ENCODE measurements at regions not wholly inside any gene's neighbourhood (a gene's known extent, or its start where the extent isn't known, plus 50 kb on each side); places are given as distances from the start of the nearest gene placed in this dataset.

- in situ Hi-C loops (cut with MboI; ENCODE audit: low sequenced_read_pairs) = no loop called here
These were observed 710.4 kb downstream of the EFNB2 start for GRCh38 chr13:105825071-105825470.

- in situ Hi-C loops (cut with MboI; ENCODE audit: low sequenced_read_pairs) = no loop called here
These were observed 714.1 kb downstream of the EFNB2 start for GRCh38 chr13:105821337-105821736.

- in situ Hi-C loops (cut with MboI; ENCODE audit: low sequenced_read_pairs) = no loop called here
These were observed 715.0 kb downstream of the EFNB2 start for GRCh38 chr13:105820415-105820814.

GRCh38 chr13:105817498-105817897, 718.0 kb downstream of the EFNB2 start:
- in situ Hi-C loops (cut with MboI; ENCODE audit: low sequenced_read_pairs) = no loop called here

GRCh38 chr13:105816994-105817393, 718.5 kb downstream of the EFNB2 start:
- in situ Hi-C loops (cut with MboI; ENCODE audit: low sequenced_read_pairs) = no loop called here

- in situ Hi-C loops (cut with MboI; ENCODE audit: low sequenced_read_pairs) = no loop called here
These were observed 720.6 kb downstream of the EFNB2 start for GRCh38 chr13:105814902-105815250.

GRCh38 chr13:105814219-105814901, 721.1 kb downstream of the EFNB2 start:
- in situ Hi-C loops (cut with MboI; ENCODE audit: low sequenced_read_pairs) = no loop called here

- in situ Hi-C loops (cut with MboI; ENCODE audit: low sequenced_read_pairs) = no loop called here
These were observed 728.9 kb downstream of the EFNB2 start for GRCh38 chr13:105806628-105806920.

GRCh38 chr13:105805892-105806627, 729.4 kb downstream of the EFNB2 start:
- in situ Hi-C loops (cut with MboI; ENCODE audit: low sequenced_read_pairs) = no loop called here

- in situ Hi-C loops (cut with MboI; ENCODE audit: low sequenced_read_pairs) = no loop called here
These were observed 730.8 kb downstream of the EFNB2 start for GRCh38 chr13:105804561-105805190.

GRCh38 chr13:105799155-105799554, 736.3 kb downstream of the EFNB2 start:
- in situ Hi-C loops (cut with MboI; ENCODE audit: low sequenced_read_pairs) = no loop called here

- in situ Hi-C loops (cut with MboI; ENCODE audit: low sequenced_read_pairs) = no loop called here
These were observed 736.9 kb downstream of the EFNB2 start for GRCh38 chr13:105798541-105798940.

- in situ Hi-C loops (cut with MboI; ENCODE audit: low sequenced_read_pairs) = no loop called here
These were observed 739.4 kb downstream of the EFNB2 start for GRCh38 chr13:105796081-105796480.

- in situ Hi-C loops (cut with MboI; ENCODE audit: low sequenced_read_pairs) = no loop called here
These were observed 744.5 kb downstream of the EFNB2 start for GRCh38 chr13:105790923-105791322.

GRCh38 chr13:105788530-105788929, 746.9 kb downstream of the EFNB2 start:
- in situ Hi-C loops (cut with MboI; ENCODE audit: low sequenced_read_pairs) = no loop called here

- in situ Hi-C loops (cut with MboI; ENCODE audit: low sequenced_read_pairs) = no loop called here
These were observed 747.8 kb downstream of the EFNB2 start for GRCh38 chr13:105787632-105788031.

- in situ Hi-C loops (cut with MboI; ENCODE audit: low sequenced_read_pairs) = no loop called here
These were observed 750.0 kb downstream of the EFNB2 start for GRCh38 chr13:105785436-105785835.

GRCh38 chr13:105783261-105783660, 752.2 kb downstream of the EFNB2 start:
- in situ Hi-C loops (cut with MboI; ENCODE audit: low sequenced_read_pairs) = no loop called here

GRCh38 chr13:105778196-105778595, 757.3 kb downstream of the EFNB2 start:
- in situ Hi-C loops (cut with MboI; ENCODE audit: low sequenced_read_pairs) = no loop called here

- in situ Hi-C loops (cut with MboI; ENCODE audit: low sequenced_read_pairs) = no loop called here
These were observed 760.6 kb downstream of the EFNB2 start for GRCh38 chr13:105774739-105775460.

- in situ Hi-C loops (cut with MboI; ENCODE audit: low sequenced_read_pairs) = no loop called here
These were observed 761.5 kb downstream of the EFNB2 start for GRCh38 chr13:105773863-105774538.

Measured in HL-60/S4 (cell line).